Uterus (tissue), 2 donors: ENCODE measurements at regions not wholly inside any gene's neighbourhood (a gene's known extent, or its start where the extent isn't known, plus 50 kb on each side); places are given as distances from the start of the nearest gene placed in this dataset.

Experiments
- POLR2A ChIP-seq, 2 donors: fragments of 450-650 bp; IDR thresholded peaks; one replicate each; pipeline ENCODE4 v1.6.1; 2016; ENCODE audit warnings: antibody characterized with exemption in 2 of 2, mild to moderate bottlenecking in 1 of 2, moderate library complexity in 1 of 2
- TF ChIP-seq, protein P1 (sequence below), 4 experiments: fragments of 200-600 bp in 2 of 4; fragments of 450-650 bp in 2 of 4; sonication (generic) in 2 of 4; IDR thresholded peaks; one replicate each; pipeline ENCODE4 v1.5.1; 2016 to 2019; ENCODE audit warnings: antibody characterized with exemption in 4 of 4, mild to moderate bottlenecking in 2 of 4, moderate library complexity in 1 of 4

GRCh38 chr14:54310851-54311228 is 86.0 kb upstream of the CDKN3 start:
- TF ChIP-seq POLR2A (IDR thresholded peaks at IDR 0.05): no peak
- TF ChIP-seq, protein P1, sequence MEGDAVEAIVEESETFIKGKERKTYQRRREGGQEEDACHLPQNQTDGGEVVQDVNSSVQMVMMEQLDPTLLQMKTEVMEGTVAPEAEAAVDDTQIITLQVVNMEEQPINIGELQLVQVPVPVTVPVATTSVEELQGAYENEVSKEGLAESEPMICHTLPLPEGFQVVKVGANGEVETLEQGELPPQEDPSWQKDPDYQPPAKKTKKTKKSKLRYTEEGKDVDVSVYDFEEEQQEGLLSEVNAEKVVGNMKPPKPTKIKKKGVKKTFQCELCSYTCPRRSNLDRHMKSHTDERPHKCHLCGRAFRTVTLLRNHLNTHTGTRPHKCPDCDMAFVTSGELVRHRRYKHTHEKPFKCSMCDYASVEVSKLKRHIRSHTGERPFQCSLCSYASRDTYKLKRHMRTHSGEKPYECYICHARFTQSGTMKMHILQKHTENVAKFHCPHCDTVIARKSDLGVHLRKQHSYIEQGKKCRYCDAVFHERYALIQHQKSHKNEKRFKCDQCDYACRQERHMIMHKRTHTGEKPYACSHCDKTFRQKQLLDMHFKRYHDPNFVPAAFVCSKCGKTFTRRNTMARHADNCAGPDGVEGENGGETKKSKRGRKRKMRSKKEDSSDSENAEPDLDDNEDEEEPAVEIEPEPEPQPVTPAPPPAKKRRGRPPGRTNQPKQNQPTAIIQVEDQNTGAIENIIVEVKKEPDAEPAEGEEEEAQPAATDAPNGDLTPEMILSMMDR (IDR thresholded peaks at IDR 0.05): no peak
